Neutrophil (primary cell): ENCODE measurements at regions not wholly inside any gene's neighbourhood (a gene's known extent, or its start where the extent isn't known, plus 50 kb on each side); places are given as distances from the start of the nearest gene placed in this dataset.
"Not testable (repeated sequence)": the region's sequence is repeated elsewhere in the genome, so short reads cannot be mapped to it uniquely, and the experiment has no call there.

Experiments used
- H3K27ac ChIP-seq: fragments of 200-600 bp; sonication (generic); 2 replicates; pipeline ENCODE4 v1.5.1; 2016; ENCODE audit warnings: mild to moderate bottlenecking, moderate library complexity
- H3K27me3 ChIP-seq: fragments of 200-600 bp; sonication (generic); 2 replicates; pipeline ENCODE4 v1.6.0; 2016; ENCODE audit warnings: mild to moderate bottlenecking
- H3K36me3 ChIP-seq: fragments of 200-600 bp; sonication (generic); 2 replicates; pipeline ENCODE4 v1.5.1; 2017
- H3K4me1 ChIP-seq, 2 experiments: fragments of 200-600 bp in 1 of 2; sonication (generic) in 1 of 2; 1 replicate in 1 of 2; 2 replicates in 1 of 2; pipeline versions ENCODE4 v1.5.1 to v1.6.1; 2013 to 2016; ENCODE audit warnings: low read depth in 1 of 2, low read length in 1 of 2, mild to moderate bottlenecking in 1 of 2, moderate library complexity in 1 of 2; ENCODE audit not compliant: control insufficient read depth in 1 of 2, insufficient read depth in 1 of 2
- H3K4me3 ChIP-seq, 2 experiments: fragments of 200-600 bp in 1 of 2; sonication (generic) in 1 of 2; 1 replicate in 1 of 2; 2 replicates in 1 of 2; pipeline ENCODE4 v1.5.1; 2013 to 2016; ENCODE audit warnings: low read depth in 1 of 2, low read length in 1 of 2, mild to moderate bottlenecking in 1 of 2, moderate library complexity in 1 of 2
- H3K9me3 ChIP-seq: fragments of 200-600 bp; sonication (generic); 2 replicates; pipeline ENCODE4 v1.5.1; 2016
- TF ChIP-seq, protein P1 (sequence below): fragments of 200-600 bp; sonication (generic); IDR thresholded peaks from 2 replicates; pipeline ENCODE4 v1.5.1; 2016; ENCODE audit warnings: antibody characterized with exemption

DNA sequence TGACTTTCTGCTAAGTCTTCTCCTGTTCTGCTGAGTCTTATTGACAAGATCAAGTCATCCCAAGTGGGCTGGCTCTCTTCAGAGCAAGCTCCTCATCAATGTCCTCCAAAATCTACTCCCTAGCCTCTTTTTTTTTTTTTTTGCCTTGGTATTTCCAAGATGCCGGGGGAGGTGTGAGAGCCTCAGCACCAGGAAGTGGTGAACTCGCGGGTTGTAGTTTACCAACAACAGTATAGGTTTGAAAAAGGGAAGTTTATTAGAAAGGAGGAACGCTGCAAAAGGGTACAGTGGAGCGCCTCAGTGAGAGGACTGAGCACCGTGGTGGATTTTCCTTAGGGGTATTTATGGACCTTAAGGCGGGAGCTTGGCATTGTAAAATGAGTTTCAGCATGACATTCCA is 94.3 kb upstream of the SGO1 start:
- no peaks in the 10 kb centered on the region for H3K4me1 ChIP-seq

DNA sequence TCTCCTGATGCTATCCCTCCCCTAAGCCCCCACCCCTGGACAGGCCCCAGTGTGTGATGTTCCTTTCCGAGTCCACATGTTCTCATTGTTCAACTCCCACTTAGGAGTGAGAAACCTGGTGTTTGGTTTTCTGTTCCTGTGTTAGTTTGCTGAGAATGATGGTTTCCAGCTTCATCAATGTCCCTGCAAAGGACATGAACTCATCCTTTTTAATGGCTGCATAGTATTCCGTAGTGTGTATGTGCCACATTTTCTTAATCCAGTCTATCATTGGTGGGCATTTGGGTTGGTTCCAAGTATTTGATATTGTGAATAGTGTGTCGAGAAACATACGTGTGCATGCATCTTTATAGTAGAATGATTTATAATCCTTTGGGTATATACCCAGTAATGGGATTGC is 80.0 kb upstream of the SGO1 start:
- not testable (repeated sequence) for H3K4me1 ChIP-seq, H3K27me3 ChIP-seq, H3K36me3 ChIP-seq, H3K4me3 ChIP-seq, H3K9me3 ChIP-seq, H3K27ac ChIP-seq

More for the DNA sequence above, 94.3 kb upstream of the SGO1 start:
- Histone ChIP-seq H3K4me3 (no peak overlapping the region), H3K27ac (no peak overlapping the region), H3K36me3 (no peaks in the 10 kb centered on the region), H3K27me3 (no peaks in the 10 kb centered on the region), H3K9me3 (no peaks in the 10 kb centered on the region)
- TF ChIP-seq, protein P1, sequence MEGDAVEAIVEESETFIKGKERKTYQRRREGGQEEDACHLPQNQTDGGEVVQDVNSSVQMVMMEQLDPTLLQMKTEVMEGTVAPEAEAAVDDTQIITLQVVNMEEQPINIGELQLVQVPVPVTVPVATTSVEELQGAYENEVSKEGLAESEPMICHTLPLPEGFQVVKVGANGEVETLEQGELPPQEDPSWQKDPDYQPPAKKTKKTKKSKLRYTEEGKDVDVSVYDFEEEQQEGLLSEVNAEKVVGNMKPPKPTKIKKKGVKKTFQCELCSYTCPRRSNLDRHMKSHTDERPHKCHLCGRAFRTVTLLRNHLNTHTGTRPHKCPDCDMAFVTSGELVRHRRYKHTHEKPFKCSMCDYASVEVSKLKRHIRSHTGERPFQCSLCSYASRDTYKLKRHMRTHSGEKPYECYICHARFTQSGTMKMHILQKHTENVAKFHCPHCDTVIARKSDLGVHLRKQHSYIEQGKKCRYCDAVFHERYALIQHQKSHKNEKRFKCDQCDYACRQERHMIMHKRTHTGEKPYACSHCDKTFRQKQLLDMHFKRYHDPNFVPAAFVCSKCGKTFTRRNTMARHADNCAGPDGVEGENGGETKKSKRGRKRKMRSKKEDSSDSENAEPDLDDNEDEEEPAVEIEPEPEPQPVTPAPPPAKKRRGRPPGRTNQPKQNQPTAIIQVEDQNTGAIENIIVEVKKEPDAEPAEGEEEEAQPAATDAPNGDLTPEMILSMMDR: no peak

DNA sequence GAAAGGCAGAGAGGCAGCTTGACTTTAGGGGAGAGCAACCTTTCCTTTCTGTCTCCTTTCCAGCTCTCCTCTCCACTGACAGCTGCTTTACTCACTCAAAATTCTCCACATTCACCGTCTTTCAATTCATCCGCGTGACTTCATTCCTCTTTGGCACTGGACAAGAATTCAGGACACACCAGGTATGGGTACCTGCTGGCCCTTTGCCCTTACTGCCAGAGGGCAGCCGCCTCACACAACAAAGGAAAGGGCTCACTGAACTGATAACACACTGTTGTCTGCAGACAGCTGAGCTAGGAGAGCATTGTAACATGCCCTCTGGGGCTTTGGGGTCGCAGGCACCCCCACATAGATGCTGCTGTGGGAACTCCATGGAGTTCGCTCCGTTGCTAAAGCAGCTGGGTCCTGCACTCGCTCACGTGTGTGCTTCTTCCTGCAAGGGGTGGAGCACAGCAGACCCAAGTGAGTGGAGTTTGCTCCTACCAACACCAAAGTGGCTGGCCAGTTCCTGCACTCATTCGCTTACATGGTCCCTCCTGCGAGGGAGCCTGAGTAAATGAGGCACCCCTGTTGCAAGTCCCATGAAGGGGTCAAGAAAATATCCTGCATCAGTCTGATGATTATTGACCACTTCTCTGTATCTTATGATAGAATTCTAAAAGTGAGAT is 79.0 kb upstream of the SGO1 start:
- Histone ChIP-seq H3K4me3 (no peak overlapping the region), H3K36me3 (no peaks in the 10 kb centered on the region), H3K4me1 (no peaks in the 10 kb centered on the region), H3K27me3 (no peaks in the 10 kb centered on the region), H3K27ac (no peak overlapping the region), H3K9me3 (no peaks in the 10 kb centered on the region)
- TF ChIP-seq, protein P1: no peak

DNA sequence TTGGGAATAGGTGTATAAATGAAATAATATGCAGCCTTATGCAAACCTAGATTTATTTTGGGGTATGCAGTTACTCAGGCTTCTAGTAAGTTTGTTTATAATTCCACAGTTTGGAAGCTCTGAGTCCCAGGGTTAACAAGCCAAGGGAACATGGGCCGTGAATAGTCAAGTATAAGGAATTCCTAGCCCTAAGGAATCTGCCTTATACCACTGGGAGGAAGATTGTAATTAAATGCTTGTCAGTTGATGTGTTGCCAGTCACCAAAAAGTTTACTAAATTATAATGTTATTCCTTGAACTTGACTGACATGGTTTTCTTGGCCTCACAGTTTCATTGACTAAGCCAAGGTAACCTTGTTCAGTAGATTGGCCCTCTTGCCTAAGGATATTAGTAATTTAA is 72.4 kb upstream of the SGO1 start:
- Histone ChIP-seq H3K9me3 (no peaks in the 10 kb centered on the region), H3K27me3 (no peaks in the 10 kb centered on the region), H3K36me3 (no peaks in the 10 kb centered on the region), H3K4me3 (no peak overlapping the region), H3K4me1 (no peaks in the 10 kb centered on the region), H3K27ac (no peak overlapping the region)
- TF ChIP-seq, protein P1: no peak

DNA sequence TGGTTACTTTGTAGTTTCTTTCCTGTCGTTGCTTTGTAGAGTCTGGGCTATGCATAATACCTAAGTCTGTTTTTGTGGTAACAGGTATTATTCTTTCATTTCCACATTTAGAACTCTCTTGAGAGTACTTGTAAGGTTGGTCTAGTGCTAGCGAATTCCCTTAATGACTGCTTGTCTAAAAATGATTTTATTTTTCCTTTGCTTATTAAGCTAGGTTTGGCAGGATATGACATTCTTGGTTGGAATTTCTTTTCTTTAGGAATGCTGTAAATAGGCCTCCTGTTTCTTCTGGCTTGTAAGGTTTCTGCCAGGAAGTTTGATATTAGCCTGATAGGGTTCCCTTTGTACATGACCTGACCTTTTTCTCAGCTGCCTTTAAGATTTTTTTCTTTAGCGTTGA is 70.1 kb upstream of the SGO1 start:
- Histone ChIP-seq H3K27ac (no peak overlapping the region), H3K9me3 (no peaks in the 10 kb centered on the region), H3K36me3 (no peaks in the 10 kb centered on the region), H3K4me3 (no peak overlapping the region), H3K4me1 (no peaks in the 10 kb centered on the region), H3K27me3 (no peaks in the 10 kb centered on the region)
- TF ChIP-seq, protein P1: no peak

DNA sequence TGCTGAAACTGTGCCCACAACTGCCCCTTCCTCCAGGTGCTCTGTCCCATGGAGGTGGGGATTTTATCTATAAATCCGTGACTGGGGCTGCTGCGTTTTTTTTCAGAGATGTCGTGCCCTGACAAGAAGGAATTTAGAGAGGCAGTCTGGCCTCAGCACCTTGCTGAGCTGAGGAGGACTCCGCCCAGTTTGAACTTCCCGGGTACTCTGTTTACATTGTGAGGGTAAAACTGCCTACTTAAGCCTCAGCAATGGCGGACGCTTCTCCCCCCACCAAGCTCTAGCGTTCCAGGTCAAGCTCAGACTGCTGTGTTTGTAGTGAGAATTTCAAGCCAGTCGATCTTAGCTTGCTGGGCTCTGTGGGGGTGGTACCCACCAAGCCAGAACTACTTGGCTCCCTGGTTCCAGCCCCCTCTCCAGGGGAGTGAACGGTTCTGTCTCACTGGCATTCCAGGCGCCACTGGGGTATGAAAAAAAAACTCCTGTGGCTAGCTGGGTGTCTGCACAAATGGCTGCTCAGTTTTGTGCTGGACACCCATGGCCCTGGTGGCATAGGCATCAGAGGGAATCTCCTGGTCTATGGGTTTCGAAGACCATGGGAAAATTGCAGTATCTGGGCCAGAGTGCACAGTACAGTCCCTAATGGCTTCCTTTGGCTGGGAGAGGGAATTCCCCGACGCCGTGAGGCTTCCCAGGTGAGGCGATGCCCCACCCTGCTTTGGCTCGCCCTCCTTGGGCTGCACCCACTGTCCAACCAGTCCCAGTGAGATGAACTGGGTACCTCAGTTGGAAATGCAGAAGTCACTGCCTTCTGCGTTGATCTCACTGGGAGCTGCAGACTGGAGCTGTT is 68.5 kb upstream of the SGO1 start:
- no peaks in the 10 kb centered on the region for H3K4me1 ChIP-seq
- H3K36me3 ChIP-seq: no peaks in the 10 kb centered on the region
- no peaks in the 10 kb centered on the region for H3K27me3 ChIP-seq
- H3K27ac ChIP-seq: no peak overlapping the region
- TF ChIP-seq, protein P1: no peak
- H3K4me3 ChIP-seq: no peak overlapping the region
- H3K9me3 ChIP-seq: no peaks in the 10 kb centered on the region
